Adipose tissue (tissue), 3 donors: ENCODE measurements at regions not wholly inside any gene's neighbourhood (a gene's known extent, or its start where the extent isn't known, plus 50 kb on each side); places are given as distances from the start of the nearest gene placed in this dataset.
"Not testable (repeated sequence)": the region's sequence is repeated elsewhere in the genome, so short reads cannot be mapped to it uniquely, and the experiment has no call there.

Source experiments
- H3K27ac ChIP-seq: one replicate; pipeline ENCODE4 v1.5.1; 2013; ENCODE audit warnings: low read depth, low read length
- WGBS, 3 donors: extraction: QIAGEN DNeasy Blood & Tissue Kit; methylation state at CpG; one replicate each; pipeline ENCODE4 v1.1.7; 2013; 5-methylcytosine and 5-hydroxymethylcytosine counted together
- donor health status: healthy with polysubstance abuse.
- donor health status: Bipolar disorder and iron deficiency.
- donor health status: healthy.

GRCh38 chr2:21757805-21758430 lies 634.1 kb downstream of the TDRD15 start:
- 49 to 74% (median 73%) methylated on average over 11 of the region's 11 CpGs for WGBS, 3 donors
- H3K27ac ChIP-seq = no peak overlapping the region

- no peak overlapping the region for H3K27ac ChIP-seq
Measured at GRCh38 chr2:21759819-21760218, 636.1 kb downstream of the TDRD15 start.

- no peak overlapping the region for H3K27ac ChIP-seq
- 76 to 94% (median 90%) methylated on average over 2 of the region's 2 CpGs for WGBS, 3 donors
Measured at GRCh38 chr2:21761361-21761760, 637.6 kb downstream of the TDRD15 start.

- no peak overlapping the region for H3K27ac ChIP-seq
Measured at GRCh38 chr2:21763501-21763900, 639.7 kb downstream of the TDRD15 start.

GRCh38 chr2:21770787-21771186 lies 647.0 kb downstream of the TDRD15 start:
- H3K27ac ChIP-seq = no peak overlapping the region
- WGBS, 3 donors = 58 to 85% (median 79%) methylated on average over 1 of the region's 1 CpG

GRCh38 chr2:21772624-21773023 lies 648.9 kb downstream of the TDRD15 start:
- WGBS, 3 donors = 57 to 58% (median 57%) methylated on average over 1 of the region's 1 CpG
- H3K27ac ChIP-seq = no peak overlapping the region

- no peak overlapping the region for H3K27ac ChIP-seq
Measured at GRCh38 chr2:21773168-21773567, 649.4 kb downstream of the TDRD15 start.

GRCh38 chr2:21774691-21775368 lies 651.1 kb downstream of the TDRD15 start:
- H3K27ac ChIP-seq = no peak overlapping the region
- WGBS, 3 donors = 33 to 50% (median 46%) methylated on average over 6 of the region's 6 CpGs

- no peak overlapping the region for H3K27ac ChIP-seq
- WGBS, 3 donors = 86 to 100% (median 96%) methylated on average over 1 of the region's 1 CpG
Measured at GRCh38 chr2:21779786-21780185, 656.0 kb downstream of the TDRD15 start.

- 59 to 76% (median 63%) methylated on average over 2 of the region's 2 CpGs for WGBS, 3 donors
- H3K27ac ChIP-seq = no peak overlapping the region
Measured at GRCh38 chr2:21781962-21782361, 658.2 kb downstream of the TDRD15 start.

GRCh38 chr2:21782866-21783265 lies 659.1 kb downstream of the TDRD15 start:
- H3K27ac ChIP-seq = no peak overlapping the region
- 64 to 71% (median 70%) methylated on average over 6 of the region's 6 CpGs for WGBS, 3 donors

GRCh38 chr2:21787941-21788340 lies 664.2 kb downstream of the TDRD15 start:
- 82 to 95% (median 88%) methylated on average over 1 of the region's 1 CpG for WGBS, 3 donors
- H3K27ac ChIP-seq = no peak overlapping the region

GRCh38 chr2:21790311-21790710 lies 666.5 kb downstream of the TDRD15 start:
- H3K27ac ChIP-seq = not testable (repeated sequence)
- 66 to 70% (median 67%) methylated on average over 6 of the region's 6 CpGs for WGBS, 3 donors

- H3K27ac ChIP-seq = no peak overlapping the region
Measured at GRCh38 chr2:21792571-21792970, 668.8 kb downstream of the TDRD15 start.

- WGBS, 3 donors = 26 to 35% (median 31%) methylated on average over 1 of the region's 1 CpG
Measured at GRCh38 chr2:21793461-21793860, 669.7 kb downstream of the TDRD15 start.

GRCh38 chr2:21794611-21795010 lies 670.8 kb downstream of the TDRD15 start:
- no peak overlapping the region for H3K27ac ChIP-seq
- 65 to 83% (median 81%) methylated on average over 2 of the region's 2 CpGs for WGBS, 3 donors

More at GRCh38 chr2:21793461-21793860, 669.7 kb downstream of the TDRD15 start:
- no peak overlapping the region for H3K27ac ChIP-seq

GRCh38 chr2:21800356-21800755 lies 676.6 kb downstream of the TDRD15 start:
- 39 to 76% (median 59%) methylated on average over 1 of the region's 1 CpG for WGBS, 3 donors
- H3K27ac ChIP-seq = no peak overlapping the region

- WGBS, 3 donors = 47 to 62% (median 52%) methylated on average over 3 of the region's 3 CpGs
- H3K27ac ChIP-seq = no peak overlapping the region
Measured at GRCh38 chr2:21803550-21803949, 679.8 kb downstream of the TDRD15 start.

- 66 to 81% (median 69%) methylated on average over 3 of the region's 3 CpGs for WGBS, 3 donors
- no peak overlapping the region for H3K27ac ChIP-seq
Measured at GRCh38 chr2:21804151-21804550, 680.4 kb downstream of the TDRD15 start.

- WGBS, 3 donors = 60 to 74% (median 67%) methylated on average over 2 of the region's 2 CpGs
- H3K27ac ChIP-seq = no peak overlapping the region
Measured at GRCh38 chr2:21811541-21811940, 687.8 kb downstream of the TDRD15 start.
